ENCODE measurements at regions not wholly inside any gene's neighbourhood (a gene's known extent, or its start where the extent isn't known, plus 50 kb on each side); places are given as distances from the start of the nearest gene placed in this dataset.

GRCh38 chr7:24341691-24342413 is 57.9 kb downstream of the NPY start:
- no peak for DNase-seq (ENCODE audit: low spot score)
- no peak for FAIRE-seq

GRCh38 chr7:24343614-24344013 is 59.6 kb downstream of the NPY start:
- FAIRE-seq = no peak
- DNase-seq (ENCODE audit: low spot score) = no peak

GRCh38 chr7:24346129-24346528 is 62.1 kb downstream of the NPY start:
- no peak for FAIRE-seq
- peak; percentile 65 for DNase-seq (ENCODE audit: low spot score)

- FAIRE-seq (no peak), DNase-seq (ENCODE audit: low spot score) (no peak)
Observed at GRCh38 chr7:24346716-24347115, 62.7 kb downstream of the NPY start.

GRCh38 chr7:24349339-24349738 is 65.3 kb downstream of the NPY start:
- FAIRE-seq = no peak
- no peak for DNase-seq (ENCODE audit: low spot score)

GRCh38 chr7:24354456-24354855 is 70.5 kb downstream of the NPY start:
- no peak for FAIRE-seq
- no peak for DNase-seq (ENCODE audit: low spot score)

- DNase-seq (ENCODE audit: low spot score) (no peak), FAIRE-seq (no peak)
Observed at GRCh38 chr7:24356718-24357386, 72.9 kb downstream of the NPY start.

- DNase-seq (ENCODE audit: low spot score) (no peak), FAIRE-seq (no peak)
Observed at GRCh38 chr7:24361001-24361400, 77.0 kb downstream of the NPY start.

GRCh38 chr7:24365606-24366005 is 81.6 kb downstream of the NPY start:
- no peak for FAIRE-seq
- no peak for DNase-seq (ENCODE audit: low spot score)

GRCh38 chr7:24366876-24367275 is 82.9 kb downstream of the NPY start:
- FAIRE-seq = no peak
- no peak for DNase-seq (ENCODE audit: low spot score)

- FAIRE-seq = no peak
- DNase-seq (ENCODE audit: low spot score) = no peak
Observed at GRCh38 chr7:24368161-24368560, 84.2 kb downstream of the NPY start.

GRCh38 chr7:24370541-24370940 is 86.6 kb downstream of the NPY start:
- FAIRE-seq = no peak
- DNase-seq (ENCODE audit: low spot score) = no peak

GRCh38 chr7:24372961-24373955 is 89.3 kb downstream of the NPY start:
- no peak for FAIRE-seq
- no peak for DNase-seq (ENCODE audit: low spot score)

GRCh38 chr7:24378871-24379616 is 95.1 kb downstream of the NPY start:
- FAIRE-seq = peak; percentile 98
- DNase-seq (ENCODE audit: low spot score) = peak; percentile 93

- DNase-seq (ENCODE audit: low spot score) (peak; percentile 54), FAIRE-seq (peak; percentile 83)
Observed at GRCh38 chr7:24381894-24382505, 98.0 kb downstream of the NPY start.

GRCh38 chr7:24383055-24383454 is 99.1 kb downstream of the NPY start:
- DNase-seq (ENCODE audit: low spot score) = no peak
- no peak for FAIRE-seq

GRCh38 chr7:24384362-24385030 is 100.5 kb downstream of the NPY start:
- FAIRE-seq (no peak), DNase-seq (ENCODE audit: low spot score) (no peak)

- FAIRE-seq = no peak
Observed at GRCh38 chr7:24388212-24388611, 104.2 kb downstream of the NPY start.

GRCh38 chr7:24390376-24391157 is 106.6 kb downstream of the NPY start:
- DNase-seq (ENCODE audit: low spot score) = no peak
- FAIRE-seq = no peak

More at GRCh38 chr7:24388212-24388611, 104.2 kb downstream of the NPY start:
- DNase-seq (ENCODE audit: low spot score) = no peak
